GM18511 (cell line): ENCODE measurements at regions not wholly inside any gene's neighbourhood (a gene's known extent, or its start where the extent isn't known, plus 50 kb on each side); places are given as distances from the start of the nearest gene placed in this dataset.

Source experiments
- ATAC-seq: cut with Tn5 transposase; IDR thresholded peaks from one replicate; pipeline ENCODE4 v1.9.1; 2021; ENCODE audit warnings: mild to moderate bottlenecking, moderate library complexity; ENCODE audit not compliant: unreplicated experiment

DNA sequence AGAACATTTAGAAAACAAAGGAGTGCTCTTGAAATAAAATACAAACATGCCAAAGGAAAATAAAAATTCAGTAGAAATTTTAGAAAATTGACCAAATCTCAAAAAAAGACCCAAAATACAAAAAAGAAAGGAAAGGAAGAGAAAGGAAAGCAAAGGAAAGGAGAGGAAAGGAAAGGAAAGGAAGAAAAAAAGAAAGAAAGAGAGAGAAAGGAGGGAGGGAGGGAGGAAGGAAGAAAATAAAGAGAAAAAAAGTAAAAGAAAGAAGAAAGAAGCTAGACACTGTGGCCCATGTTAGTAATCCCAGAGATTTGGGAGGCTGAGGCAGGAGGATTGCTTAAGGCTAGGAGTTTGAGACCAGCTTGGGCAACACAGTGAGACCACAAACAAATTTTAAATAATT lies 500.1 kb upstream of the VRK2 start:
- no peak for ATAC-seq

DNA sequence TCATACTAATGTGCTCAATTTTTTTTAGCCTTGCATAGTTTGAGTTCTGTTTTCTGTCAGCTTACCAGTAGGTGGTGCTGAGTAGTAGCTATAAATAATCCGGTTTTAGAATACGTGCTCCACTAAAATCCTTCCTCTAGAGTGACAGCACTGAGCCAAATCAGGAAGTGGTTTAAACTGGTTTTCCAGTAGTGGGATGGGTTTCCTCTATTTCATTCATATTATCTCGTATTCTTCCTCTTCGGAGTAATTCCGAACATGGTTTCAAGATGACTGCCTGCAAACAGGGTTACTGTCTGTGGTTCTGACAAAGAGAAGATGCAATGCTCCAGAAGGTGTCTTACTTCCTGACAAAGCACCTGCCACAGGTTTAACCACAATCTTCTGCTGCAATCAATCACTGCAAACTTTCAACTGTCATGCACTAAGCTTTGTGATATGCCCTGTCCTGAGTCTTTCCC lies 496.9 kb upstream of the VRK2 start:
- ATAC-seq, result peak; percentile 73

DNA sequence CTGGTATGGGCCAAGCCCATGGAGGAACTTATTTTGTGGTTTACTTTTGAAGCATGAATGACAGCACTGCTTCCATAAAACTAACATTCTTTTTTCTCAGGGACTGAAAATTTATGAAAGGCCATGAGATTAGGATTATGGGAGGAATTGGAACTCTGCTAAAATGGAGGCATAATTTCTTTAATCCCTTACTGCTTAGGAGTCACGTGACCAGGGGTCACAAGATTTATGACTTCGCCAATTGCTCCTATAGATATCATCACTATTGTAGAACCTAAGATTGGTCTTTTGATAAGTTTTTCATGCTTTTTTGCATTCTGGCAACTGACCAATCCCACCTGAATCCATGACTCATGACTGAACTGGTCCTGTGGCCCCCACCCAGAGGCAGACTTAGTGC lies 495.7 kb upstream of the VRK2 start:
- ATAC-seq, result no peak

DNA sequence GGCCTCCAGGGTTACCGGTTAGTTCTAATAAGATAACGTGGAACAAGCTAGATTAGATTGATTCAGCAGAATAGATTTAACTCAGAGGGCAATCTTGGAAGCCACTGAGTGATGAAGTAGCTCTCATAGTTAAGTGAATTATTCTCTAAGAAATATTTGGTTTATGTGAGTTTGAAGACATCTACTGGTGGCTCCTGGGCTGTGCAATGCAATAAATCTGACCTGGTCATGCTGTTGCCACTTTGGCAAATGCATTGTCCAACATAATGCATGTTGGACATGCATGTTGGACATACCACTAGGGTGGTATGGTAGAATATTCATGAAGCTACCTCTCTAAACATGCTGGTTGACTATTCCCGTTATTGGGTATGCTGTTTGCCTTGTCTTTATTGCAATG lies 493.7 kb upstream of the VRK2 start:
- no peak for ATAC-seq

DNA sequence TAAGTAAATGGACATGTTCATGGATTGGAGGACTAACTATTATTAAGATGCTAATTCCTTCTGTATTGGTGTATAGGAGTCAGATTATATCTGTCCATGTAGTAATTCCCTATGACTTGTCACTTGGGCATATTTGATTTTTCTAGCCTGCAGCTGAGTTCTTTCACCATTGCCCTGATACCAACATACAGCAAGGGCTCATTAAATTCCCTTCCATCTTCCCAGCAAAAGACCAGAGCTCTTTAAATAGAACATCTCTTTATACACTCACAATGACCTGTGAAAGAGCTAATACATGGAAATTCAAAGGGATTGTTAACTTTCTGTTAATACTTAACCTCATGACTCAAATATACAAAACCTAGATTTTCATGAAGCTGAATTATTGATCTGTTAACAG lies 492.3 kb upstream of the VRK2 start:
- ATAC-seq, result no peak

DNA sequence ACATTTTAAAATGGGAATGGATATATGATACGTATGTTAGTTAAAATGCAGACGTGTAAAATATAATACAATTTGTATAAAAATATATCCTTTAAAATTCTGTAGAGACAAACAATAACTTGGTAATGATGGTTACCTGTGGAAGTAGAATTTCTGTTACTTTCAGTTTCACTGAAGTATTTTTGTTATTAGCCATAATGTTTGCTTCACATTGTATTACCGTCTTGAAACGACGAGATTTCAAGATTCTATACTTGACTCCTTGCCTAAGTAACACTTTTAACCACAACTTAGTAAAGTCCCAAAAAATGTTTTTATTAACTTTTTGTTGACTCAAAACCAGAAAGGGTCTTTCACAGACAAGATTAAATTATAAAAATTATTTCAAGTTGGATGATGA lies 488.3 kb upstream of the VRK2 start:
- ATAC-seq, result no peak

DNA sequence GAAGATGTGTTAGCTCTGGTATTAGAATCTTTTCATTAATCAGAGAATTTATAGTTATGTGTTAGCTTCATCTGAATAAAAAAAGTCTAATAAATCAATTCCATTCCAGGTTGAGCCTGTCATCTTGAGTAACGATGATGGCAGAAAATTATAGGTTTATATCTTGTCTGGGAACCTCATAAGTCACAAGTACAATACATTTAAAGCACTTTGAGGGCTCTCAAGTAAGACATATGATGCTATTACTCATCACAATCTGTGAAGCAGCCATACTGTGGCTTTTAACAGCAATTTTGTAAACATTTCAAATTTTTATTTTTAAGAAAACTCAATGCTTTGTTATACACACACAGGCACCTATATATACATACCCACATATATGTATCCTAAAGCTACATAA lies 484.1 kb upstream of the VRK2 start:
- ATAC-seq, result no peak

DNA sequence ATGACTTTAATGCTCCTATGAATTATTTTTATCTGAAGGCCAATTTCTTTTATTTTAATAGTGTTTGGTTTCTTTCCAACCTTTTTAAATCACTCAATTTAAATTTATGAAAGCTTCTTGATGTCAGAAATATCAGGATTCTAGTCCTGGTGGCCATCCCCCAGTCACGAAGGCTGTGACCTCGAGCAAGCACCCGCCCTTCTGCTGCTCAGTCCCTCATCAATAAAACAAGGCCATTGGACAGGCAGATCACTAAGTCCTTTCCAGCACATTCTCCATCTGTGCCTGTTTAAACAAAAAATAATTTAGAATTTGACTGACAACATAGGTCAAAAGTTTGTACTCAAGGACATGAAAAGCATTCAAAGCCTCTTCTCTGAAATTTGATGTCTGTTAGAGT lies 483.6 kb upstream of the VRK2 start:
- ATAC-seq, result no peak

DNA sequence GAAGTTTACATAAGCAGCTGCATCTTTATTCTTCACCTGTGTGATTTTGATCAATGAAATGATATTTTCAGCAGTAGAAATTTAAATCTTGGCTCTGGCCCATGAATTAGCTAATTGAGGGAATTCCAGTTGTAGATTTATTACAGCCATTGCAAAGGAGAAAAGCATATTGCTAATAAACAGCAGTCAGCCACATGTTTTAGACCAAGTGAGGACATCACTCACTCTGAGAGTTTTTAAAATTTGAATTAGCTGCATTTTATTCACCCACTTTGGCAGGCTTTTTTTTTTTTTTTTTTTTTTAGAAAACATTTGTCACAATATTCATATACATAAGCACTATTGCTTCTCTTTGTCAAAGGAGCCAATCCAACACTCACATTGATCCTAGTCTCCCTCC lies 479.4 kb upstream of the VRK2 start:
- ATAC-seq, result no peak

DNA sequence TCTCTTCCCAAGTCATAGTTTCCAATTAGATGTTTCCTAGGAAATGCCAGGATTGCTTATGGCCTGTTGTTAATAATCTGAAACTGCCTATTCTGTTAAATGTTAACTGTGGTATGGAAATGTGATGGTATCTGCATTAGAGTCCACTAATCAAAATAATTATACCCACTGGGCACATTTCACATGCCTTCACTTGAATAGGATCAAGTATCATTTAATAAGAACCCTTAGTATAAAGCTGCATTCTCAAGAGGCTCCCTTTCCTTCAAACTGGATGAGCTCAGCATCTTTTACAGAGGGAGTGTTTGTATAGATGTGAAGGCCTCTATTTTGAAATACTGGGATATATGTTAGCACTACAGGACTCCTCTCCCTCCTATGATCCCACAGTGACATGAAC lies 477.2 kb upstream of the VRK2 start:
- no peak for ATAC-seq

DNA sequence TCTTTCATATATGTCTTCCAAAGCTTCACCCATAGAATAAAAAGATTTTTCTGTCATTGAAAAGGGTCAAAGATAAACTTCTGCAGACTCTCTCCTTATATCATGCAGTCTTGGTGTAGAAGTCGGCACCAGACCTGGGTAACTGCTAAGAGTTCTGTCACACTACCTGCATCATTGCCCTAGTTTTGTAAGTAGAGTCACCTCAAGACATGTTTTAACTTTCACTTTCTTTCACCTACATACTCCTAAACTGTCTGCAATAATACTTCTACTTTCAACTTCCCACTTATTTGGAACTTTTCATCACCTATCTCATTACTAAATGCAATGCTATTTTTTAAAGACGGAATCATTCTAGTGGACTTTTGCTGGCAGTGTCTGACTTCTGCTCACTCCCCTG lies 475.6 kb upstream of the VRK2 start:
- ATAC-seq, result no peak

DNA sequence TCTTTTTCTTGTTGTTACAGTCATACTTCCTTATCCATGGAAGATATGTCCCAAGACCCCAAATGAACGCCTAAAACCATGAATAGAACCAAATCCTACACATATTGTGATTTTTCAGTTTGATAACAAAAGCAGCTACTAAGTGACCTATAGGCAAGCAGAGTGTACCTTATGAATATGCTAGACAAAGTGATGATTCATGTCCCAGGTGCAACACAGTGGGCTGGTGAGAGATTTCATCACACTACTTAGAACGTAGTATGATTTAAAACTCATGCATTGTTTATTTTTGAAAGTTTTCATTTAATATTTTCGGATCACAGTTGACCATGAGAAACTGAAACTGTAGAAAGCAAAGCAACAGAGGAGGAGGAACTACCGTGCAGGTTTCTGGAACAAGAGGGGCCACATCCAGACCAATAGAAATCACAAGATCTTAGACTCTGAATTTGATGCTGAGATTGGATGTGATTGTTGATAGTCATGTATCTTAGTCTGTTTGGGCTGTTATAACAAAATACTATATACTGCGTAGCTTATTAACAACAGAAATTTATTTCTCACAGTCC lies 470.8 kb upstream of the VRK2 start:
- ATAC-seq, result no peak

DNA sequence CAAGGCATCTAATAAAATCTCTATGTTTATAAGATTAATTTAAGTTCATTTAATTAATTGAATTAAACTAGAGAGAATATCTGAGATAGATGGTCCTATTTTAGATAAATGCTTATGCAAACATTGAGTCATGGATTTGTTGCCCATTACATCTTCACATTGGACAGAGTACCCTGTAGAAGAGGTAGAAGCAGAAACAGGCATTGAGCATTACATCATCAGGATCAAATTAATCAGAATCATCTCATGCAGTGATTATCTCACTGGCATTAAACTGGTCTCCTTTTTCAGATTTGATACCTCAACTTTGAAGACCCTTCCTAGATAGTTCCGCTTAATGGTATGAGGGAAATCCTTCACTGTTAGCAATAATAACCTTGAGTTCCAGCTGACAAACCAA lies 469.6 kb upstream of the VRK2 start:
- ATAC-seq, result no peak

DNA sequence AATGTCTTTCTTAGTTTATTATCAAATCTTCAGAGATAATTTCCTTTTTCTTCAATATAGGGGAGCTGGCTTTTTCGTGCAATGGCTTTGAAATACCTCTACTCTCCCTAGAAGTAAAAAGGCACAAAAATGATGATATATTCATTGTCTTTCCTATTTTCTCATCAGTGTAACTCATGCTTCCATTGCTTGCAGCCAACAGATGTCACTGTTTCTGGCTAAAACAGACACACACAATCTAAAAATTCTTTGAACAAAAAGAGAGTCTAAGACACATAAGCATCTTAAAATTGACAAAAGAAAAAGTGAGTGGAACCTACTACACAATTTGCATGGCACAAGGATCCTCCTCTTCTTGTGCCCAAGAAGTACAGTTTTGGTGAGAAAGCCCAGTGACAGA lies 448.7 kb upstream of the VRK2 start:
- no peak for ATAC-seq

DNA sequence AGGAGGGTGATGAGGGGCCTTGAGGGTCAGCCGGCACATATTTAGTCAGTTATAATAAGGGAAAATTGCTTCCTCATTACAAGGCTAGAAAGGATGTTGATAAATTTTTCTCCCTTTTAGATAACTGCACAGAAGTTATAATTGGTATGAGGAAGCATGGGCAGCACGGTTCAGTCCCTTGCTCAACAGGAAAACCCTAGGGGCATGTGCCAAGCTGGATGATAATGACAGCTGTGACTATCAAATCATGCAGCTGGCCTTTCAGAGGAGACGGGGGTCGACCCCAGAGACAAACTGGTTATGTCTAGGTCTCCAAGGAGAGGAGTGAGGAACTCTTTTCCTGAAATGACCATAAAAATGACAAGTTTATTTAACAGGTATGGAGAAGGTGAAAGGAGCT lies 448.1 kb upstream of the VRK2 start:
- no peak for ATAC-seq

DNA sequence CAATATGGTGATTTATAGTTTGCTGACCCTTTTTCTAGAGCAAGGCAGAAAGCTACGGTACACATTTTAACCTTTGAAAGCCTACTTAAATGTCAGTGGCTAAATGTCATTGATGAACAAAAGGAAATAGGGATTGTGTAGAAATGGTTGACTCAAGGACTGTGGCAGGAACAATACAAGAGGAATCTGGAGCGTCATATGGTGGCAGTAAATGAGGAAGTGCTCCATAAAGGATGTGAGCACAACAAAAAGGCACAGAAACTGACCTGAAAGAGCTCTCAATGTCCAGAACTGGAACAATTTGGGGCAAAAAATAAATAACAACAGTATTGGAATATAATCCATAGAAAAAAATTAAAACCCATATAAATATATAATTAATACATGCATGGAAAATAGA lies 443.9 kb upstream of the VRK2 start:
- no peak for ATAC-seq

DNA sequence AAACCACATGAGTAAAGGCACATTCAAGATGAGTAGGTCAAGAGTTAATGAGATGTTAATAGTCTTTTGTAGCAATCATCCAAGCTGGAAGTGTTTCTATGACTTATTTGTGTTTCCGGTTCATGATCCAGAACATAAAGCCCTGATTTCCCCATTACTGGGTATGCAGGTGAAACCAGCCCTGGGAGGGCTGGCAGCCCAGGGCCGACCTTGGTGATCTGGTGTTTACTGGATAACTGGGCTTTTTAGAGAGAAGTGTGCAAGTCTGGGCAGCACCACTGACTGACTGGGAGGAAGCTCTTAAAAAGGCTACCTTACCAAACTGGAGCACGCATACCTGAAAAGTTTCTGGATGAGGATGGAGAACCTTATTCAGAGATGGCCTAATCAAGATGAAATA lies 431.6 kb upstream of the VRK2 start:
- ATAC-seq, result no peak

DNA sequence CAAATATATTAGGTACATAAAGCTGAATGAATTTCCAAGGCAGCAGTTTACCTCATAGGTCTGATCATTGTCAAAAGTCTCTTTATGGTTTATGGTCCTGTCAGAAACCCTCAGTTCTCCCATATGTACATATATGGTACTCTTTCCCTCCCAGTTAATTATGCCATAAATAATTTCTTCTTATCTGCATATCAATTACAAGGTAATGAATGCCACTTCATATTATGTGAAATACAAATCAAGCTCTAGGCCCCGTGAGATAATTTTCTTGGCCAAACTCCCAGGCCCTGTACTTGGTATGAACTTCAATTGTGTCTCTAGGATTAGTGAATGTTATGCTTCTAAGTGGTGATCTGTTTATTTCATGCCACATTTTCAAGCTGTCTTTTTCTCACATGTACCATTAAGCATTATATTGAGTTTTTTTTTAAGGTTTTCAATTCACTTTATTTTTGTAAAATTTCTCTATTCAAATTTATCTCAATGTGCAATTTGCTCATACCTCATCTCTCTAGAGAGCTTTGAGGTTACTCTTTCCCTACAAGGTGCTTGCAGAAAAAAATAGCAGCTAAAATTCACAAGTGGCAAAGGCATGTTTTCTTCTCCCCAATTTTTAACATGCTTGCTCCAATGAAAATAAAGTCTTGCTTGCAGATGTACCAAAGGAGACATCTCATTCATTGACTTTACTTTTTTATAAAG lies 430.6 kb upstream of the VRK2 start:
- no peak for ATAC-seq

DNA sequence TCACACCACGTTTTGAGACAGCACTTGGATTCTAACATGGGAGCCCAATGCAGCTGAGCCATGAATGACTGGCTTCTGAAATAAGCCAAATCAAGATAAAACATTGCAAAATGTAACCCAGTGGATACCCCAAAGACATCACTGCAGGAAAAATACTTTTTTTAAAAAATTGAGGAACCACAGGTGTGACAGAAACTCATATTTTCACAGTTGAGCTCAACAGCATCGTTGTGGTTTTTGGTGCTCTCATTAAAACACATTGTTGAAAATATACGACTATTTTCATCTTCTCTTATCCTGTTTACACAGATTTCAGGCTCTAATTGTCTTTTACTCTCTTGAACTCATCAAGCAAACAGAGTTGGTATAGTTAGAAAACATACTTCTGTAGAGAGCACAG lies 429.3 kb upstream of the VRK2 start:
- no peak for ATAC-seq

DNA sequence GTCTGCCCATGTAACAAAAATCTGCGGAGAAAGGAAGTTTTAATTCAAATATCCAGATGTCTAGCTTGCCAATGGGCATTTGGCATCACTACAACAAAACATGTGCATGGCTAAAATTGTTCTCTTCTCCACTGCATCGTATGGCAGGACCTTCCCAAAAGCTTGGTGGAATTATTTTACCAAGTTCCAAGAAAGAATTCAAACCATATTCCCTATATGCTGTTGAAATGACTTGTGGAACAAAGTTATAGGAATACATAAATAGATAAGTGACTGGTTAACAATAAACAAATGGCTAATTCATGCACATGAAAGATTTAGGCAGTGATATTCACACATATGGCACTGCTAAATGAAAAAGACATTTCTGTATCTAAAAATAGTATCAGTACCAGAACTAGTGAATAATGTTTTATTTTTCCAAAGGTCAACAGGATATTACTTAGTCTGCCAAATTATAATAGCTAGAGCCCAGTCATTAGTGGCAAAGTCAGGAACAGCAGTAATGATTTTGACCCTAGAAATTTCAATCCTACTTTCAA lies 425.4 kb upstream of the VRK2 start:
- no peak for ATAC-seq

DNA sequence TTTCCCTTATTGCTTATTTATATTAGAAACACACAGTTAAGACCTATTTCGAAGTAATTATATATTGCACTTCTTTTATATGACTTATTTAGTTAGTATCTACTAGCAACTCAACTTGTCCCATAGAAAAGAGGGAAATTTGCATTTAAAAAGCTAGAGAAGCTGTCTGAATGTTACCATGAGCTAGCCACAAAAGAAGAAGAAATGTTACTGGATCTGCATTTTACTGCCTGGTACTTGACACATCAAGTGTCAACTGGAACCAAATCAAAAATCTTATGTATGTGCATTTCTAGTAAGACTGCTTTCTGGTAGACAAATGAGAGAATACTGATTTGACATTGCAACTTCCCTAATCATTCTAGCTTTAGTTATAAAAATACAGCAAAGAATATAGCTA lies 424.6 kb upstream of the VRK2 start:
- ATAC-seq, result no peak

DNA sequence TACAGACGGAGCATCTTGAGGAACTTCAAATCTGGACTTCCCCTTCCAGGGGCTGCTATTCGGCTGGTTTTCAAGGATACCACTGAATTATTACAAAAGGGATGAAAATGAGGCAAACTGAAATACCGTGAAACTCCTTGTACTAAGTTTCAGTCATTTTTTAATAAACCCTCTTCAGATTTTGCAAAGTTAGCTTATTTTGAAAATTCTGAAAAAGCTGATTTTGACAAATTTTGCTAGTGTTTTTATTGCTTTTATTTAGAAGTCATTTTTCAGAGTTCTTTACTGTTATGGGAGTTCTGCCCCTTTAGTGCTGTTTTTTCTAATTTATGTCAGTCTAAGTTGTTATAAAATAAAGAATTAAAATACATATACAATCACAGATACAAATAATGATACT lies 390.4 kb upstream of the VRK2 start:
- ATAC-seq, result no peak

DNA sequence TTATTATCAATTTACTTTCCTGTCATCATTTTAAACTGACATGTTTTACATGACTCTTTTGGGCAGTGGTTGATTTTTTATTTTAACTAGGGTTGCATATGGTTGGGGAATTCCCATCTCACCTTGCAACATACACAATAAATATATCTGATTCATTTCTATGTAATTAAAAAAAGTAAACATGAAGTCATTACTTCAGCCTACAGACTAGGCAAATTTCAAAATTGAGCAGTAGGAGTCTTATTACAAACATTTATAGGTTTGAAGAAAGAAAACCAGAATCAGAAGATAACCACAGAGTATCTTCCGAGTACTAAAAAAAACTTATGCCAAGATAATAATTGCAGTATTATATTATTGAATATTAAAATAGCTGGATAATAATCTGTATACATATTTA lies 377.0 kb upstream of the VRK2 start:
- no peak for ATAC-seq
